ENCODE measurements at regions not wholly inside any gene's neighbourhood (a gene's known extent, or its start where the extent isn't known, plus 50 kb on each side); places are given as distances from the start of the nearest gene placed in this dataset.

GRCh38 chr17:27009087-27009486, 284.8 kb upstream of the WSB1 start:
- in situ Hi-C loops (cut with MboI): no loop called here
- no peak for ATAC-seq
- Histone ChIP-seq H3K4me1 (replicated peaks in 1 of 2; ENCODE audit: control insufficient read depth in 2 of 2, insufficient read depth in 2 of 2, low read length in 2 of 2) (no peaks in the 10 kb centered on the region), H4K20me1 (replicated peaks; ENCODE audit: control insufficient read depth, insufficient read depth, low read length) (no peaks in the 10 kb centered on the region), H3K9me1 (ENCODE audit: control insufficient read depth, insufficient read depth, low read length) (no peaks in the 10 kb centered on the region), H3K9me3 (replicated peaks; ENCODE audit: control insufficient read depth, insufficient read depth, low read depth, low read length) (no peaks in the 10 kb centered on the region), H3K4me3 (no peak overlapping the region), H3K36me3 (ENCODE audit: control insufficient read depth, insufficient read depth, low read length) (no peaks in the 10 kb centered on the region), H3K4me2 (ENCODE audit: insufficient read depth, low read length) (no peak overlapping the region), H3K27ac (ENCODE audit: extremely low read depth, low read depth, low read length) (no peak overlapping the region), H3K79me2 (ENCODE audit: control insufficient read depth, insufficient read depth, low read length) (no peaks in the 10 kb centered on the region), H2AFZ (ENCODE audit: low read depth, low read length) (no peak overlapping the region), H3K27me3 (ENCODE audit: control insufficient read depth in 2 of 2, insufficient read depth in 2 of 2, low read length in 2 of 2) (no peaks in the 10 kb centered on the region), H3K9ac (ENCODE audit: insufficient read depth in 1 of 2, low read depth in 2 of 2, low read length in 2 of 2) (no peak overlapping the region)
- no peak for DNase-seq (ENCODE audit: extremely low read depth in 1 of 4, low spot score in 3 of 4)
- ChIA-PET CTCF (ENCODE audit: low intra/inter-chr PET ratio) (no interaction called here), POLR2A (no interaction called here)
- intact Hi-C loops (cut with micrococcal nuclease): no loop called here
- TF ChIP-seq SRSF7 (optimal IDR thresholded peaks at IDR 0.05; ENCODE audit: low read depth, low read length): no peak
- TF ChIP-seq ZBTB33 (CRISPR knock-in tag; IDR thresholded peaks at IDR 0.05): no peak
- TF ChIP-seq AFF4 (CRISPR knock-in tag; IDR thresholded peaks at IDR 0.05): no peak
- TF ChIP-seq STAT5B (CRISPR knock-in tag; IDR thresholded peaks at IDR 0.05): no peak
- TF ChIP-seq BCLAF1 (IDR thresholded peaks at IDR 0.05; ENCODE audit: borderline replicate concordance in 1 of 2, control insufficient read depth in 1 of 2, low read depth in 2 of 2, low read length in 1 of 2): no peak
- TF ChIP-seq ZNF197 (CRISPR knock-in tag; IDR thresholded peaks at IDR 0.05; ENCODE audit: low read depth): no peak
- no peak for TF ChIP-seq NRF1 (conservative IDR thresholded peaks at IDR 0.05 in 1 of 2, IDR thresholded peaks at IDR 0.05 in 1 of 2)
- 50% methylated on average over 14 of the region's 14 CpGs for WGBS (ENCODE audit: insufficient coverage, low coverage, missing lambda C conversion rate)
- FAIRE-seq: no peak
- BruUV-seq (replicated peaks): no TSS peak

All from K562 (cell line).